Inferior parietal cortex (tissue), 1 donor: ENCODE measurements at regions not wholly inside any gene's neighbourhood (a gene's known extent, or its start where the extent isn't known, plus 50 kb on each side); places are given as distances from the start of the nearest gene placed in this dataset.

ENCODE experiments used
- DNase-seq: peaks from one replicate; pipeline ENCODE4 v3.0.0-alpha.2; 2016; ENCODE audit errors: extremely low spot score

DNA sequence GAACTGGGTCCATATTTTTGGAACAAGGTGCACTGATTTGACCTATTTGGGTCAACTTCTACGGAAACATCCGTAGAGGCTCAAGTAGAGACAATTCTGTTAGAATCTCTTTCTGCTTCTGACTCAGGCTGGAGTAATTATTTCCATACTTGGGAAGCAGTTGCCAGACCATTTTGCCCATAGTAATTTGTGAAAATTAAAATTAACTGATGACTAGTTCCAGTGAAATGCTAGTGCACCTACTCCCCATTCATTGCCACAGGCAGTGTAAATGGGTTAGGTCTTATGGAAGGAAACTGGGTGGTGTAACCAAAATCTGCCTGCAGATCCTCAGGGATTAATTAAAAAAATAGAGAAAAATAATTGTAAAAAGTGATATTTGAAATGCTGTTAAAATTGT, 201.1 kb downstream of the TENT4A start:
- DNase-seq, result no peak

DNA sequence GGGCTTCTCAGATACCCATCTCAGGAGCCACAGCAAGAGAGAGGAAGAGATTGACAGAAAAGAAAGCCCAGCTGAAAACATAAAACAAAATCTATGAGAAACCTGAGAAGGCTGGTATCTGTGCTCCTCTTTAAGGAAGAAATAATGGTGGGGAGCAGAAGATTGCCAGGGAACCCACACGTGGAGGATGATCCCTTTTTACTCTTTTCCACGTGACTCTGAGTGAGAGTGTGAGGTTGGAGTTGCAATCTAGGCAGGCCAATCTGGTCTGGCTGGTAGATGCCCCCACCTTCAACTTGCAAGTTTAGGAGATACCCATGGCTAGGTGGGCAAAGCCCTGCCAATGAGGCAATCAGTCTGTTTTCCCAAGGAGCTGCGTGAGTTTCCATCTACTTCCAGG, 202.3 kb downstream of the TENT4A start:
- no peak for DNase-seq

DNA sequence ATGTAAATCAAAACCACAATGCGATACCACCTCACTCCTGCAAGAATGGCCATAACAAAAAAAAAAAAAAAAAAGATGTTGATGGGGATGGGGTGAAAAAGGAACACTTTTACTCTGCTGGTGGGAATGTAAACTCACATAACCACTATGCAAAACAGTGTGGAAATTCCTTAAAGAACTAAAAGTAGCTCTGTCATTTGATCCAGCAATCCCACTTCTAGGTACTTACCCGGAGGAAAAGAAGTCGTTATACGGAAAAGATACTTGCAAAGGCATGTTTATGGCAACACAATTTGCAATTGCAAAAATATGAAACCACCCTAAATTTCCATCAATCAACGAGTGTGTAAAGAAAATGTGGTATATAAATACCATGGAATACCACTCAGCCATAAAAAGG, 205.0 kb downstream of the TENT4A start:
- DNase-seq, result no peak

DNA sequence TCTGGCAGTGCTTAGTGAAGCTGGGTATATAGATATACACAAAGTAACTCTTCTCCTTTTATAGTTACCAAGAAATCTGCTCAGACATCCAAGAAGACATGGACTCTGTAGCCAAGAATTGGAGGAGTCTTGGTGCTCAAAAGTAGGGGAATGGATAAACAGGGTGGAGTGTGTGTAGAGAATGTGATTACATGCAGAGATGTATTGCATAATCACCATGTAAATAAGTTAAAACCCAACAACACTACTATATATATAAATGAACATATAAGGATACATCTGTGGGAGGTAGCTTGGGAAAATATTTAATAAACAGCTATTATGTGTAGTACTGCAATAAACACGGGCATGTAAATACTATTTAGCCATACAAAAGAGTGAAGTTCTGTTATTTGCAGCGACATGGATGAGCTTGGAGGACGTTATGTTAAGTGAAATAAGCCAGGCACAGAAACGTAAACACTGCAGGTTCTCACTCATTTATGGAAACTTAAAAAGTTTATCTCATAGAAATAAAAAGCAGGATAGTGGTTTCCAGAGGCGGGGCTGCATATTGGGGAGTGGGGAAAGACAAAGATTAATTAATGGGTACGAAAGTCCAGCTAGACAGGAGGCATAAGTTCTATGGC, 207.5 kb downstream of the TENT4A start:
- no peak for DNase-seq

DNA sequence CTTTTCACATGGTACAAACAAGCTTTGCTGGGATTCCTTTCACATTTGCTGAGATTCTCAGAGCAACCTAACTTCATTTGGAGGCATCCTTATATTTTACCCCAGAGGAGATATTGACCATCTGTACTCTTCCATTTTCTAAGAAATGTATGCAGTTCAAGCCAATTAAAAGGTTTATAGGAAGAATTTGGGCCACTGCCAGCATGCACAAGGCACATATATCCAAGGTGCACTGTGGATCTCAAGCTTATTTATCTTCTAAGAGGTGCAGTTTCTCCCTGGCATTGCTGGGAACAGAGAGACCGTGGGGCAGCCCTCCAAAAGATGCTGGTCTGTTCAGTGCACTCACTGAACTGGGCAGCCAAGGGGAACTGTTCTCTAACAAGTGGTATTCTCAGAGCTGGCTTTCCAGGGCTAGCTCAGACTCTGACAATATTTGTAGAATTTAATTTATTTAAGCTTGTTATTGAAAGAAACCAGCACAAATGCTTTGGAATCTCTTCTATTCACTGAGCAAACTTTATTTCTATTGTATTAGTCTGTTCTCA, 213.3 kb downstream of the TENT4A start:
- no peak for DNase-seq

DNA sequence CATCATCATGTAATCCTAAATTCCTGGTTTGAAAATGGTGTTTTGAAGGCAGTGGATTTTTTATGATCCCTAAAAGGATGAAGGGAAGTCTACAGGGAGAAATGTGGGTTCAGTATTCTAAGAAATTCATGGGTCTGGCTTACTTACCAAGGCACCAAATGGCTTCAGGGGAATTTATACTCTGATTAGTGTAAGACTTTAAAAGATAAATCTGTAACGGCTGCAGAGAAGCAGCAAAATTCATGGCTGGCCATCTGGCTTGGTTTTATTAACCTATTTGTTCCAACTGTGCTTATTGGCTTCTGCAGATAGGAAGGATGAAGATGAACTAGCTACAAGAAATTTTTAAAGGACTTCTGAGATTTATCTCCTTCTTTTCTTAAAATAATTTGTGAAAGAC, 222.8 kb downstream of the TENT4A start:
- no peak for DNase-seq

DNA sequence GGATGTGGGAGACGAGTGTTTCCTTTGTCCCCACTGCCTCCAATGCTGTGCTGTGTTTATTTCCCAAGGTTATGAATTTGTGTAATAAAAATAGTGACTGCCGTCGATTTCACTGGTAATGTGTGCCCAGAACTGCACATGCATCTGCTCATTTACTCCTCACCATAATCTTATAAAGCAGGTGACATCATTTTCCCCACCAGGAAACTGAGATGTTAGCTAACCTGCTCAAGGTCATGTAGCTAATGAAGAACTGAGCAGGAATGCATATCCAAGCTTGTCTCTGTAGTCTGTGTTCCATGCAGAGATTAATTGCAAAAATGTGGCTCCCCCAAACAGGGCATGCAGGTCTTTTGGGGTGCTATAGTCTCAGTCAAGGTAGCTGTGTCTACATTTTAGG, 224.4 kb downstream of the TENT4A start:
- no peak for DNase-seq

DNA sequence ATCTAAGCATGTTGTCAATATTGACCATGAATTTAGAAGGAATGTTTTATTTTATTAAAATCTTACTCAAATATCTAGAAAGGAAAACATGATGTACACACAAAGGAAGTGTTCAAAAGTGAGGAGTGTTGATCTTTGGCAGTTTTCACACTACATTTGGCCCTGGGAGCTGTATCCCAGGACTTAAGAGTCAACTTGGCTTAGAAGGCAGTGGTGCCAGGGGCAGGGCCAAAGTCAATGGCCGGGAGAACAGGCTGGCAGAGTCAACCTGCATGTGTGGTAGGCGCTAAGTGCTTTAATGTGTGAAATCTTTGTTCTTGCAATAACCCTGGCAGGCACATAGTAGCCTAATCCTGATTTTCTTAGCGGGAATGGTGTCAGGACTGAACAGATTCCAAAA, 228.4 kb downstream of the TENT4A start:
- no peak for DNase-seq

DNA sequence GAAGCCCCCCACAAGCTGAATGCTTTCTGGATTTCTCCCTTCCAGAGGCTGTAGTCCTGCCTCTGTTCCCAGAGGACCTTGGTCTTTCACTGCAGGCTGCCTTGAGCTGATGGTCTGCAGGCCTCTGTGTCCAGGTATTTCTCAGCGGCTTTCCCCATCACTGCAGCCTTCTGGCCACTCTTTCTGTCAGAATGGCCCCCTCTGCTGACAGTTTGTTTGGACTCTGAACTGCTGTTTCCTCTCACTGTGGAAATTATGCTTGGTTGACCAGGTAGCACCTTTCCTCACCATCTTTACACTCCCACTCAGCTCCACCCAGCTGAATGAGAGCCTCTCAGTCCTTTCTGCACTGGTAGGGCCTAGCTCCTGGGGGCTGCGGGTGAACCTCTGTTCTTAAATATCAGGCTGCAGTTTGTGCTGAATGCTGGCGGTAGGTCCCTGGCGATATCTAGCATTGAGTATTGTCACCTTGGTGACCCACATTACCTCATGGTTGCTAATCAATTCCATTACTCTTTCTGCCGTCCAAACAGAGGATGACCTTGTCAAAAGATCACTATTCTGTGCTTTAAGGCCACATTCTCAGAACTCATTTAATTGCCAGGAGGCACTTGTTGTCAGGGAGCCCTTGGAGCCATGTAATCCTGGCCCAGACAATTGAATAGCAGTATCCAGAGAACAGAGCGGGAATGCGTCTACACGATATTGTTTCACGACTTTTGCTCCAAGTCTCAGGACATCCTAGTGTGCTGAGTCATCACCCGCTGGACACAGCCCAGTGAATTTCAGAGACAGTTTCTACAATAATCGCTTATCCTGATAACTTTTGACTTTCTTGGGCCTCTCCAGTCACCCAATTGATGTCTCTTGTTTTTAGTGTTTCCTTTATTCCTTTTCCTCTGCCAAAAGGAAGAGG, 230.2 kb downstream of the TENT4A start:
- DNase-seq, result no peak

DNA sequence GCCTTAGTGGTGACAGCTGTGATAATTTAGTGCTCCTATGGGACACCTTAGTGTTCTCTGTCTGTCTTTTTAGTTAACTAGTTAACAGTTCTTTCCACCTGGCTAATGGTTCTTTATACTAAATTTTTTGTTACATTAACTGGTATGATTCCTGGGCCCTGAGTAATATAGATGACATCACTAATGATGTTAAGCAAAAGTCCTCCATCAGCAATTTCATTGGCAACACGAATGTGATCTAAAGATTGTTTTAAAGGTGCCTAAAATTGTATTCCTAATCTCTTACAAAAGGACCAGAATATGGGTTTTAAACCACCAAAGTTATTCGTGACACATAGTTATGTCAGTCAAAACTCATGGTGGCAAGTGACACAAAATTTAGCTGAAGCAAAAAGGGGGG, 235.3 kb downstream of the TENT4A start:
- DNase-seq, result no peak

DNA sequence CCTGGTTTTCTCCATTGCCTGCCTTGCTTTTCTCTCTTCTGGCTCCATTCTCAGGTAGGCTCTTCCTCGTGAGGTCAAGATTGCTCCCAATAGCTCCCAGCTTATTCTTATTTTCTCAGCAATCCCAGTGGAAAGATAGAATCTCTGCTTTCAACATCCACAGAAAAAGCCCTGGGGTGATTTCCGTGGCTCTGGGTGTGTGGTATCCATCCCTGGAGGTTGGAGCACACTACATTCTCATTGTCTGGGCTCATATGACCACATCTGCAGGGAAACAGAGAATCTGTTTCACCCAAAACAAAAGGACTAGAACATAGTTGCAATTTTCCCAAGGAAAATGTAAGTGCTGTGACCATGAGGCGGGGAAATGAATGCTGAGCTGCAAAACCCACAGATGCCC, 236.0 kb downstream of the TENT4A start:
- no peak for DNase-seq

DNA sequence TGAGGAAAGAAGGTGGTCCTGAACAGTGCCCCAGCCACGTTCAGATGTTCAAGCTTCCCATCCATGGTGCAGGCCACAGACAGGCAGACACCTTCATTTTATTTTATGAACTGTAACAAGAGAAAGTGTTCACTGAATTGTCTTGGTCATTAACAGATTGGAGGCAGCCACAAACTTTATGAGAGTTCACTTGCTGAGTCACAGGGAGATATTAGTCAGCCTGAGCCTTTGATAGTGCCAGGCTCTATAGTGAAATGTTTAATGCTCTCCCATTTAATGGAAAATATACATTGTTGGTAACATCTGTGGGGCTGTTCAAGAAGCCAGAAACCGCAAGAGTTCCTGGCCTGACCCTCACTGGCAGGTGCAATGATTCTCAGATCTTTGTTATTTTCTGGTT, 237.0 kb downstream of the TENT4A start:
- no peak for DNase-seq

DNA sequence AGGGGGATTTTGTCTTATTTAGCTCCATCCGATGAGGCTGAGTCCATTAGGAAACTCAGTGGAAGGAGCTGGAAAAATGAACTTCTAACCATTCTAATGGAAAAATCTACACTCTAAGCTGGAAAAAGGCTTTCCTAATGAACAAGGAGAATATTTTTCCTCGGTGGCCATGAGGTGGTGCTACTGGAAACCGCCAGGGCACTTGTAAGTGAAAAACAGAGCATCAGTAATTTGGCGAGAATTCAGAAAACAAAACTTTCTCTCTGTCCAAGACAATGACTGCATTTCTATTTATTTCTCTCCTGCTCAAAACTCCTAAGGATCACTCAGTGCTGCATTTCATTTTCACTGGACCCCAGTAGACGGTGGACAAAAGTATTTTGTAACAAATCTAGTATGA, 237.6 kb downstream of the TENT4A start:
- DNase-seq, result no peak

DNA sequence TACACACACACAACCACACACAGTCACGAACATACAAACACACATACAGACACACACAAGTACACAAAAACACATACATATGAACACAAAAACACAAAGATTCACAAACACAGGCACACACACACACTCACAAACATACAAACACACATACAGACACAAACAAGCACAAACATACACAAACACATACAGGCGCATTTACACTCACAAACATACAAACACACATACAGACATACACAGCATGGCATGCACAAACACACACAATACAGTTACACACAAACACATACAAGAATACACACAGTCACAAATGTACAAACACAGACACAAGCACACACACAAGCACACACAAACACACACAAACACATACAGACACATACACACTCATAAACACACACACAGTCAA, 247.9 kb downstream of the TENT4A start:
- DNase-seq, result no peak

DNA sequence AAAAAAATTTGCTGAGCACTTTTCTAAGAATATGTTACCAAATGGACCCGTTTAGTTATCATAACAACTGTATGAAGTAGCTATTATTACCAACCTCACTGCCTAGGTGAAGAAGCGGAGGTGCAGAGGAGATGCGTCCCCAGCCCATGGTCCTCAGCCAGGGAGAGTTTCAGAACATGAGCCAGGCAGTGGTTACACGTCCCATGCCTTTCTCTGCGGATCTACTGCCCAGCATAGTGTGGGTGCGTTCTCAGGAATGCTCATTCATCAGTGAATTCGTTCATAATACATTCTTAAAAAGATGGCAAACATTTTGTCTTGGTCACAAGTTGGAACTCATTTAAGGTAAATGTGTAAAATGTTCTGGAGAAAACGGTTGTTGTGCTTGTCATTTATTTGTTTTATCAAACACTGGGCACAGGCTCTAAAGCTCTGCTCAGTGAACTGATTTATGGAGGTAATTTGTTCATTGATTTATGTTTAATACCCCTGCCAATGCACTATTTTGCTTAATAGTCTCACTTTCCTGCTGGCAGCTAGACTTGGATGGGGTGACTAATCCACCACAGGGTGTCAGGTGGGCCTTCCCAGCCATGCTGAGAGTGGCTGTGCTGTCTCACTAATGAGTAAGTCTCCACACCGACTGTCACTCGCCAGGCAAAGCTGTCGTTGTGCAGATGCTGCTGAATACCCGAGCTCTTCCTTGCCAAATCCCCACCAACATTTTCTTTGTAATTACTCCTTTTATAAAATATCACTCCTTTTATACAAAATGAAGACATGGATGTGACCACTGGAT, 248.8 kb downstream of the TENT4A start:
- no peak for DNase-seq

DNA sequence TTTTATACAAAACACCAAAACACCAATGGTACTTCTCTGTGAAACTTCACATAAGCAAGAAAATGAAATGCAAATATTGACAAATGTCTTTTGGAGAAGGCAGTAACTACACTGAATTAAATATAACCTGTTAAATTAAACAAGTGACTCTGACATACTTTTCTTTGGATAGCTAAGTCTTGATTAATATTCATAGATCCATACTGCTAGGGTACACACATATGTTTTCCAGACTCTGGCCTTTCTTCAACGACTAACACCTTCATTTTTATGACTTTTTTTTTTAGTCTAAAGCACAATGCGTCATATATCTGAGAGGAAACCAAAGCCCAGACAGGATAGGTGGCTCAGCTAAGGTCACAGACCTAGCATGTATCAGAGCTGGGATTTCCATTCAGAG, 263.7 kb downstream of the TENT4A start:
- DNase-seq, result no peak

DNA sequence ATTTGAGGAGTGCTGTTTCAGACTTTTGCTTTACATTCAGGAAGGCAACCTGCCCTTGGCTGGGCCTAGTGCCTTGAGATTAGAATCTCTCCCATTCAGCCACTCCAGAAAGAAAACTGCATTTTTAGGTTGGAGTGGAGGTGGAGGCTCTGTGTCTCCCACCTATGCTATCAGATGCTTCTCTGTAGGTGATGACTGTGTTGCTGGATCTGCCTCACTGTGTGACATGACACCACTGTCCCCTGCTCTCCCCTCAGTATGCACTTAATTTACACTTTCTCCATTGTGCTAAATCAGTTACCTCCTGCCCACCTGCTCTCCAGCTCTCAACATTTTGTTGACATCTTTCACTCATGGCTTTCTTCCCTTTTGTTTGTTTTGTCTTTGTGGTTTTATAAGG, 265.8 kb downstream of the TENT4A start:
- DNase-seq, result no peak

DNA sequence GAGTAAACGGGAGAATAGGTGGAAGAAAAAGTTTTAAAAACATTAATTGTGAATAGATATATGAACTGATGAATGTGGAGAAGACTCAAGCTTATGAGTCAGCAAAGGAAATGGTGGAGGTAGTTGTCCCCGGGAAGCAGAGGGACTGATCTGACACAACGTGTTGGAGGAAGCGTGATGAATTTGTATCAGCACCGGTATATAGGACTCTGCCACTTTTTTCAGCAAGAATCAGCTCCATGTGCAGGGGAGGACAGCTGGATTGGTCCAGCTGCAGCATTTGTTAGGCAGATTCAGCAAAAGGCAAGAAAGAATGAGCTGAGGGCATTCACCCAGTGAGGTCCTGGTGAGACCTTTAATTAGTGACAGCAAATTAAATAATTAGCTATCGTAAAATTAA, 276.0 kb downstream of the TENT4A start:
- DNase-seq, result no peak

DNA sequence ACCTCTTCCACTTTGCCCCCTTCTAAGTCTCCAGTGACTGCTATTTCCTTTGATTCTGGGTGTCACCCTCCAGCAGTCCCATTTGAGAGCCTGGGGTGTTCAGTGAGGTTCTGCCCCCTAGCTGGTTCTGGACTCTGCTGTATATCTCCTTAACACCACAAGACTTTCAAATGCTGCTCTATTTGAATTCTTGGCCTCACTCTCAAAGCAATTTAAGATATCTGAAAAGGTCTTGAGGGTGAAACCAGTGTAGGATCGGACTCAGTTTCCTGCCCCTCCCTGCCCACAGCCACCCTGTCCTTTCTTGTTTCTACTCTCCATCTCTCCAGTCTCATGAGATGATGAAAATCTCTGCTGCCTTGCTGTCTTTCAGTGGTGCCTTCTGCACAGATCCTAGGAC, 280.9 kb downstream of the TENT4A start:
- DNase-seq, result no peak

DNA sequence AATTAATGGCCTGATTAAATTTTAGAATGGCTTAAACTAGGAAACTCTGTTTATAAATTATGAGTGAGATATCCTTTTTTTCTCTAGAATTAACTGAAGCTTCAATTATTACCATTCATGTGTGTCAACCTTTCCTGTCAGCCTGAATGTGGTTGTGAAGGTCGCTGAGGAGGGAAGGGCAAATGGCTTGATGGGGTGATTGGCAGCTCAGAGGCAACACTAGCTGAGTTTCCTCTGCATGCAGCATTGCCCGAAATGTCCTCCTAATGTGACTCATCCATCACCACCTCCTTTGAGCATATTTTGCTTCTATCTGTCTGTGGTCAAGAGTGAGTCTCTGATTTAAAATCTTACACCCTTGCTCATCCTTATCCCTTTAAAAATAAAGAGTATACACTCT, 281.9 kb downstream of the TENT4A start:
- DNase-seq, result no peak

DNA sequence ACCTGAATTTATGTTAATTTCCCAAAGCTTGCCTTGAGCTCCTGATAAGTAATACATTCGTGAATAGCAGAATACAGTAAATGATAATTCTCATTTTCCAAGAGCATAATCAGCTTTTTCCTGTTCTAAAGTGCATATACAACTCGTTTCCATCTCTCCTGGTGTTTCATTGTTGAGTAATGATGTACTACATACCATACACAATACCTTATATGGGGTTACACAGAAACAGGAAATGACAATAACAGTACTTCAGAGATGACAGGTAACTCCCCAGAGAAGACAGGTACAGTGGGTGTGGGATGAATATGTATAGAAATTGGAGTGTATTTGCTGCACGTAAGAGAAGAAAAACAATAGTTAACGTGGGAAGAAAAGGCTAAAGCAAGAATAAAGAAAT, 287.1 kb downstream of the TENT4A start:
- DNase-seq, result no peak

DNA sequence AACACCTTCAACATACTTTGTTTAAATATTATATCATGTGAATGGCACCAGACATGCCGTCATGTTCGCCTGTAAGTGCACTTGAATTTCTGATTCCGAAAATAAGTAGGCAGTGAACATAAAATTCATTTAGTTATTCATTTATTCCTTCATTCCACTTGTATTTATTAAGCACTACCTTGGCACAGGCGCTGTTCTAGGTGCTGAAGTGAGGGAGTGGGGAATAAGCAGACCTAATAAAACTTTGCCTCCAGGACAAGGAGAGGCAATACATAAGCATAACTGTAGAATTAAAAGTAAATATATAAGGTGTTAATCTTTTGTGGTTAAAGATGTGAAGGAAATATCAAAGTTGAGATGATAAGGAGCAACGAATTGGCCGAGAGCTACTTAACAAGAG, 297.4 kb downstream of the TENT4A start:
- no peak for DNase-seq
